Neural cell (in vitro differentiated cells): ENCODE measurements at regions not wholly inside any gene's neighbourhood (a gene's known extent, or its start where the extent isn't known, plus 50 kb on each side); places are given as distances from the start of the nearest gene placed in this dataset.

ENCODE experiments used
- EP300 ChIP-seq: fragments of 450-650 bp; conservative IDR thresholded peaks from 2 replicates; pipeline ENCODE4 v1.6.1; 2014; ENCODE audit warnings: antibody characterized with exemption, mild to moderate bottlenecking, moderate library complexity; ENCODE audit not compliant: poor library complexity, severe bottlenecking
- MXI1 ChIP-seq: fragments of 450-650 bp; conservative IDR thresholded peaks from 2 replicates; pipeline ENCODE4 v1.6.1; 2014; ENCODE audit warnings: antibody characterized with exemption, mild to moderate bottlenecking; ENCODE audit not compliant: poor library complexity, severe bottlenecking
- REST ChIP-seq: IDR thresholded peaks from 2 replicates; pipeline ENCODE4 v1.6.1; 2012; ENCODE audit warnings: borderline replicate concordance

- TF ChIP-seq EP300: no peak
- TF ChIP-seq REST: no peak
- TF ChIP-seq MXI1: no peak
These were observed 441.0 kb upstream of the HS3ST5 start for GRCh38 chr6:114783783-114784182.
